Superior temporal gyrus (tissue), 1 donor: ENCODE measurements at regions not wholly inside any gene's neighbourhood (a gene's known extent, or its start where the extent isn't known, plus 50 kb on each side); places are given as distances from the start of the nearest gene placed in this dataset.
"Not testable (repeated sequence)": the region's sequence is repeated elsewhere in the genome, so short reads cannot be mapped to it uniquely, and the experiment has no call there.

Source experiments
- DNase-seq: peaks from one replicate; pipeline ENCODE4 v3.0.0-alpha.2; 2016; ENCODE audit errors: extremely low spot score

DNA sequence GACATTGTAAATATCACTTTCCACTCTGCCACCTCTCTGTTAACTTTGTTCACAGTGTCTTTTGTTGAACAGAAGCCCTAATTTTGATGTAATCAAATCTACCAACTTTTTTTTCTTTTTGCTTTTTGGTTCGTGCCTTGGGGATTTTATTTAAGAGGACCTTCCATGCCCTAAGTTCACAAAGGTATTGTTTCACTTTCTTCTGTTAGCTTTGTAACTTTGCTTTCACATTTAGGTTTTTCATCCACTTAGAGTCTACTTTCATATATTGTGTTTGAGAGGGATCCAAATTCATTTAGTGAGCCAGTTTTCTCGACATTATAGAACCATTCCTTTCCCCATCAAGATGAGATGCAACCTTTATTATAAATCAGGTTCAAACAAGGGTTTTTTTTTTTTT is 275.7 kb upstream of the CRY1 start:
- DNase-seq, result no peak

GRCh38 chr12:107369679-107370078 is 276.3 kb upstream of the CRY1 start:
- DNase-seq, result no peak

DNA sequence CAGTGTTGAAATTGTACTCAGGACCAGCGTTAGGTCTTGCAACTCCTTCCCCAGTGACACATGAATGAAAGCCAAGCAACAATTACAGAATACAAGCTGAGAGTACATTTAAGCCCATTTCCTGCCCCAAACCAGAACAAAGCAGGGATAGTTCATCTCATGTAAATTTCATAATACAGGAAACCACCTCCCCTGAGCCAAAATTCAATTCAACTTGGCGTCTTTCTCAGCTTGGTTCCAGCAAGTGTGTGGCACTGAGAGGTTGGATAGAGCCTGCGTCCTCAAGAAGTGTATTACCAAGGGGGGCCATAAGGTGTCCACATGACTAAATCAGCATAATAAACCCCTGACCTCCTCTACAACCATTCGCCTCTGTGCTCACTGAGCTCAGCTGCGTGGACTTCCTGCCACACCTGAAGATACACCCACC is 278.9 kb upstream of the CRY1 start:
- DNase-seq, result no peak

GRCh38 chr12:107373238-107373809 is 280.0 kb upstream of the CRY1 start:
- DNase-seq, result no peak

- DNase-seq, result no peak
These were observed 281.0 kb upstream of the CRY1 start for GRCh38 chr12:107374161-107374840.

GRCh38 chr12:107375231-107375630 is 281.9 kb upstream of the CRY1 start:
- no peak for DNase-seq

- no peak for DNase-seq
These were observed 284.4 kb upstream of the CRY1 start for GRCh38 chr12:107377596-107378385.

DNA sequence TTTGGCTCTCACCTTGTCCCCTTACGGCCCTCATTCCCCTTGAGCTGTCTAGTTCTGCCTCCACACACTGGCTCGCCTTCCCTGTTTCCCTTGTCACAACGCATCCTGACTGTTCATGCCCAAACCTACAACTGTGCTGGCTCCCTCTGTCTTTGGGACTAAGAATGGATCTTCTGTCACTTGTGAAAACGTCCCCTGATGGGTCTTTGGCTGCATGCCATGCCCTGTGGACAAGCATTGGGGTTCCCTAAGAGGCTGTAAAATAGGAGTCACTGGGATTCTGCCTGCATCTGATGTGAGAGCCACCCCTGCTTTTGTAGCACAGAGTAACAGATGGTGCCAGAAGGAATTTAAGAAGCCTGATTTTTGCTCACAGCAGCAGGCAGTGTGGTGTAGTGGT is 285.3 kb upstream of the CRY1 start:
- DNase-seq, result no peak

GRCh38 chr12:107379142-107379851 is 285.9 kb upstream of the CRY1 start:
- DNase-seq, result not testable (repeated sequence)

GRCh38 chr12:107379852-107380567 is 286.7 kb upstream of the CRY1 start:
- no peak for DNase-seq

DNA sequence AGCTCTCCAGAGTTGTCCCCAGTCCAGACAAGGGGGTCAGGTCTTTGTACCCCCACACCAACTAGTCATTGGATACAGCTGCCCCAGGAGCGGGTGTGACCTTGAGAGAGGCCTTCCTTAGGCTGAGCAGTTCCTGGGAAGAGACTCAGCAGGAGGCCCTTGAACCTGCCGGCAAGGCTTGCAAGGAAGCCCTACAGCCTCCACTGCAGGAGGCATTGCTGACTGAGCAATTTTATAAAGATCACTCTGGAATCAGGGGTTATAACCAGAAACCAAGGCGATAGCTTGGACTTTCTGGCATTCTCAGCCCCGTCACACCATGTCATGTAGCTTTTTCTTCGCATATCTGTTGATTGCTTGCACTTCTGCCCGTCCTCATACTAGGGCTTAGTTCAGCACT is 291.3 kb upstream of the CRY1 start:
- DNase-seq, result no peak

DNA sequence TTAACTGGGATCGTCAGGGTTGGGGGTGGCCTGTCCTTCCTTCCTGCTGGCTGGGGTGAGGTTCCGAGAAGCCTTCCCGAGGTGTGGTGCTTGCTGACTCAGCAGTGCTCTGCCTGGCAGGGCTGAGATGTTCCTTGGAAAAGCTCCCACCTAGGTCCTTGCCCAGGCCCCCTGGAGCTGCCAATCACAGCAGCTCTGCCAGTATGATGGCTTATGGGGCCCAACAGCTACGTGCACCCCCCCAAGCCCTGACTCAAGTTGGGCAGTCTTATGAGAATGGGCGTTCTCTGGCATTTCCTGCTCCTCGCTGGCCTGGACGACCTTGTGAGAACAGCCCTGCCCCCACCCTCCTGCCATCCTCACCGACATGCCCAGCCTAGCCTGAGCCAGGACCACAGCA is 292.2 kb upstream of the CRY1 start:
- DNase-seq, result no peak

DNA sequence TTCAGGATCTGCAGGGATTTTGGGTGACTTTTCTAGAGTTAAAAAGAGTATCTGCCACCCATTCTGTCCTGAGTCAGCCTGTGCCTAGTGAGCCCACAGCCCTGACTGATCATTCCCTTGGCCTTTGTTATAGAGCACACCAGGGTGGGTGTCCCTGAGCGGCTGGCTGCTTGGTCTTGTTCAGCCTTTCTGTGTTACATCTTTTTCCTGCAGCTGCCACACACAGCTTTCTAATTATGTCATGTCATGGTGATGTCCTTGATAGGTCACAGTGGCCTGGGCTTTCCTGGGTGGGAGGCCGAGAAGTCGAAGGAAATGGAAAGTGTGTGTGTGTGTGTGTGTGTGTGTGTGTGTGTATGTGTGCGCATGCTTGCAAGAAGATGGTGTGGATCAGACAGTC is 293.2 kb upstream of the CRY1 start:
- DNase-seq, result no peak

DNA sequence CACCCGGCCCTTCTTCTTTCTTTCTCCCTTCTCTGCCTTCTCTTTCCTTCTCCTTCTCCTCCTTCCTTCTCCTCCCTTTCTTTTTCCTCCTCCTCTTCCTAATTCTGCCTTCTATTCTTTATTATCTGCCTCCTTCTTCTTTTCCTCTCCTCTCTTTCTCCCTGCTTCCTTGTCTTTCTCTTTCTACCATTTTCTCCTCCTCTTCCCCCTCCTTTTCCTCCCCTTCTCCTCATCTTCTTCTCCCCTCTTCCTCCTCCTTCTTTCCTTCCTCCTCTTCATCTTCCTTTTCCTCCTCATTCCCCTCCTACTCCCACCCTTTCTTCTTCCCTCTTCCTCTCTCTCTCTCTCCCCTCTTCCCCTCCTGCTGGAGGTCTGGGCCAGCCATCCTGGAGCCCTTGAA is 294.9 kb upstream of the CRY1 start:
- DNase-seq, result no peak

GRCh38 chr12:107390414-107390813 is 295.2 kb upstream of the PWP1 start:
- no peak for DNase-seq

GRCh38 chr12:107393043-107393717 is 292.4 kb upstream of the PWP1 start:
- no peak for DNase-seq

DNA sequence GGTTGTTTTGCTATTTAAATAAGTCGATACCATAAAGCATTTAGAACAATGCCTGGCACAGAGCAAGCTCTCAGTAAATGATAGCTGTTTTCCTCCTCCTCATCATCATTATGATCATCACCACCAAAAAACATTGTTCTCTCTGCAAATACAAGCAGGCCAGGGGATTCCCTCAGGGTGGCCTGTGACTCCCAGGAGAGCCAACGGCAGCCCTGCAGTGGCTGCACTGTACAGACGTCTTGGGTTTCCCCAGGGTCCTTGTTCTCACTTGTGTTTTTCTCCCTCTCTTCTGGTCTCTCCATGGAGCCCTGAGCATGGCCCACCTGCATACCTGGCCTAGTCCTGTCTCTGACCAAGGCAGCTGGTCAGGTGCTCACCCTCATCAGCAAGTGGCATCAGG is 290.9 kb upstream of the PWP1 start:
- no peak for DNase-seq

DNA sequence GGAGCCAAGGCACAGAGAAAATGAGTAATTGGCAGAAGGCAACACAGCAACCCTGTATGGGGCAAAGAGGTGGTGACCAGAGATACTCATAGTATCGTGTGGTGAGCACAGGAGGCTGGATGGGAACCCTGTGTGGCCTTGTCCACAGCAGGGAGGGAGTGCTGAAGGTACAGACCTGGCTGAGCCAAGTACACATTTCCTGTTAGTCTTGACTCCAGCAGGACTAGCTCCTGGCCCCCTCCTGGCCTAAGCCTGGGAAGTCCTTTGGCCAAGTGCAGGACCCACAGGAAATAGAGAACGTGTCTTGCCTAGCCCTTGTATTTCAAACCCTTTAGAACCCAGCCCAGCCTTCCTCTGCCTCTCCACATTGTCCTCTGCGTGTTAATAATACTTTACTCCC is 289.8 kb upstream of the PWP1 start:
- DNase-seq, result no peak

DNA sequence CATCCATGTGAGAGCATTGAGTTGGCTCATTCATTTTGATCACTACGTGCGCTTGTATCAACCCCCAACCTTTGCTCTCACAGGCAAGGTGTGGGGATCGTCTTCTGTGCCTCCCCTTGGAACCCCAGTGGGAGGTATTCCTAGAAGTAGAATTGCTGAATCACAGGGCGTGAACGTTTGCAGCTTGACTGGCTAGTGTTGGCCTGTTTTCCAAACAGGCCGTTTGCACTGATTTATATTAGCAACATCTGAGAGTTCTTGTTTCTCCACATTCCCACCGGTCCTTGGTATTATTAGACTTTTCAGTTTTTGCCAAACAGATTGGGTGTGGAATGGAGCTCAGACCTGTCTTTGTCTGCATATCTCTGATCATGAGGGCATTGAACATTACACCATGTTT is 288.6 kb upstream of the PWP1 start:
- DNase-seq, result no peak

GRCh38 chr12:107397890-107398500 is 287.6 kb upstream of the PWP1 start:
- no peak for DNase-seq

GRCh38 chr12:107399046-107399445 is 286.6 kb upstream of the PWP1 start:
- DNase-seq, result no peak
